ENCODE measurements at regions not wholly inside any gene's neighbourhood (a gene's known extent, or its start where the extent isn't known, plus 50 kb on each side); places are given as distances from the start of the nearest gene placed in this dataset.
A peak's percentile ranks its signal among the peaks of the same experiment; 100 is the strongest.

- Histone ChIP-seq H3K27me3 (ENCODE audit: control insufficient read depth, insufficient read depth, low read length) (no peaks in the 10 kb centered on the region), H3K4me1 (ENCODE audit: control insufficient read depth in 2 of 3, insufficient read depth in 2 of 3, low read depth in 1 of 3, low read length in 3 of 3) (no peaks in the 10 kb centered on the region), H3K9ac (ENCODE audit: low read length in 3 of 3) (no peak overlapping the region), H3K36me3 (ENCODE audit: control insufficient read depth in 2 of 3, insufficient read depth in 3 of 3, low read length in 3 of 3) (no peaks in the 10 kb centered on the region), H3K9me3 (ENCODE audit: control insufficient read depth in 2 of 3, insufficient read depth in 1 of 3, low read length in 3 of 3) (no peaks in the 10 kb centered on the region), H3K4me3 (ENCODE audit: low read length in 3 of 3) (no peak overlapping the region), H3K27ac (ENCODE audit: low read depth in 2 of 2, low read length in 2 of 2) (no peak overlapping the region)
- DNase-seq (no peak), FAIRE-seq (no peak)
- TF ChIP-seq CTCF (IDR thresholded peaks at IDR 0.05; ENCODE audit: borderline replicate concordance, extremely low read depth, insufficient read depth), result no peak
- intact Hi-C loops (cut with DNase I), result no loop called here
Measured at GRCh38 chr11:104286129-104286528, 122.2 kb upstream of the PDGFD start.

GRCh38 chr11:104279587-104279986 lies 115.6 kb upstream of the PDGFD start:
- no peak overlapping the region for H3K27ac ChIP-seq (ENCODE audit: low read depth in 2 of 2, low read length in 2 of 2)
- no peaks in the 10 kb centered on the region for H3K9me3 ChIP-seq (ENCODE audit: control insufficient read depth in 2 of 3, insufficient read depth in 1 of 3, low read length in 3 of 3)
- no peaks in the 10 kb centered on the region for H3K4me1 ChIP-seq (ENCODE audit: control insufficient read depth in 2 of 3, insufficient read depth in 2 of 3, low read depth in 1 of 3, low read length in 3 of 3)
- FAIRE-seq (no peak), DNase-seq (no peak)
- no peak for TF ChIP-seq CTCF (IDR thresholded peaks at IDR 0.05; ENCODE audit: borderline replicate concordance, extremely low read depth, insufficient read depth)
- H3K27me3 ChIP-seq (ENCODE audit: control insufficient read depth, insufficient read depth, low read length), result no peaks in the 10 kb centered on the region
- H3K9ac ChIP-seq (ENCODE audit: low read length in 3 of 3), result no peak overlapping the region
- H3K4me3 ChIP-seq (ENCODE audit: low read length in 3 of 3), result no peak overlapping the region
- no peaks in the 10 kb centered on the region for H3K36me3 ChIP-seq (ENCODE audit: control insufficient read depth in 2 of 3, insufficient read depth in 3 of 3, low read length in 3 of 3)
- intact Hi-C loops (cut with DNase I), result no loop called here

GRCh38 chr11:104275992-104276391 lies 112.0 kb upstream of the PDGFD start:
- no peaks in the 10 kb centered on the region for H3K9me3 ChIP-seq (ENCODE audit: control insufficient read depth in 2 of 3, insufficient read depth in 1 of 3, low read length in 3 of 3)
- H3K4me1 ChIP-seq (ENCODE audit: control insufficient read depth in 2 of 3, insufficient read depth in 2 of 3, low read depth in 1 of 3, low read length in 3 of 3), result no peaks in the 10 kb centered on the region
- no peaks in the 10 kb centered on the region for H3K27me3 ChIP-seq (ENCODE audit: control insufficient read depth, insufficient read depth, low read length)
- DNase-seq, result no peak
- no peaks in the 10 kb centered on the region for H3K36me3 ChIP-seq (ENCODE audit: control insufficient read depth in 2 of 3, insufficient read depth in 3 of 3, low read length in 3 of 3)
- no peak for TF ChIP-seq CTCF (IDR thresholded peaks at IDR 0.05; ENCODE audit: borderline replicate concordance, extremely low read depth, insufficient read depth)
- no peak for FAIRE-seq
- intact Hi-C loops (cut with DNase I), result no loop called here
- H3K27ac ChIP-seq (ENCODE audit: low read depth in 2 of 2, low read length in 2 of 2), result no peak overlapping the region
- H3K9ac ChIP-seq (ENCODE audit: low read length in 3 of 3), result no peak overlapping the region
- no peak overlapping the region for H3K4me3 ChIP-seq (ENCODE audit: low read length in 3 of 3)

GRCh38 chr11:104260456-104260855 lies 96.5 kb upstream of the PDGFD start:
- Histone ChIP-seq H3K27me3 (ENCODE audit: control insufficient read depth, insufficient read depth, low read length) (no peaks in the 10 kb centered on the region), H3K4me3 (ENCODE audit: low read length in 3 of 3) (no peak overlapping the region), H3K36me3 (ENCODE audit: control insufficient read depth in 2 of 3, insufficient read depth in 3 of 3, low read length in 3 of 3) (no peaks in the 10 kb centered on the region), H3K27ac (ENCODE audit: low read depth in 2 of 2, low read length in 2 of 2) (no peak overlapping the region), H3K9ac (ENCODE audit: low read length in 3 of 3) (no peak overlapping the region), H3K4me1 (ENCODE audit: control insufficient read depth in 2 of 3, insufficient read depth in 2 of 3, low read depth in 1 of 3, low read length in 3 of 3) (no peaks in the 10 kb centered on the region), H3K9me3 (ENCODE audit: control insufficient read depth in 2 of 3, insufficient read depth in 1 of 3, low read length in 3 of 3) (no peaks in the 10 kb centered on the region)
- TF ChIP-seq CTCF (IDR thresholded peaks at IDR 0.05; ENCODE audit: borderline replicate concordance, extremely low read depth, insufficient read depth), result no peak
- no peak for DNase-seq
- FAIRE-seq, result peak; percentile 8
- intact Hi-C loops (cut with DNase I), result no loop called here

Measured in kidney (tissue), 13 donors.